Astrocyte (in vitro differentiated cells and primary cell): ENCODE measurements at regions not wholly inside any gene's neighbourhood (a gene's known extent, or its start where the extent isn't known, plus 50 kb on each side); places are given as distances from the start of the nearest gene placed in this dataset.

Experiments used
- DNase-seq: peaks from one replicate; pipeline ENCODE4 v3.0.0-alpha.2; 2010; ENCODE audit warnings: low read depth
- FAIRE-seq: peaks from 2 replicates; lab custom pipeline; 2011; peaks lifted over from hg19 to GRCh38; lab: Jason Lieb, UNC
- H2AFZ ChIP-seq: 2 replicates; pipeline ENCODE4 v1.6.0; 2012; ENCODE audit warnings: low read depth, low read length, inconsistent platforms
- H3K27ac ChIP-seq: 2 replicates; pipeline ENCODE4 v1.5.1; 2011; ENCODE audit warnings: low read depth, low read length, inconsistent platforms
- H3K27me3 ChIP-seq: 2 replicates; pipeline ENCODE4 v1.6.0; 2011; ENCODE audit warnings: low read length, inconsistent platforms; ENCODE audit not compliant: insufficient read depth
- H3K36me3 ChIP-seq: 2 replicates; pipeline ENCODE4 v1.5.1; 2011; ENCODE audit warnings: low read length, inconsistent platforms; ENCODE audit not compliant: insufficient read depth
- H3K4me1 ChIP-seq: 2 replicates; pipeline ENCODE4 v1.5.1; 2011; ENCODE audit warnings: low read length, inconsistent platforms; ENCODE audit not compliant: insufficient read depth
- H3K4me2 ChIP-seq: 2 replicates; pipeline ENCODE4 v1.6.0; 2012; ENCODE audit warnings: low read length, inconsistent platforms
- H3K4me3 ChIP-seq: 2 replicates; pipeline ENCODE4 v1.5.1; 2011; ENCODE audit warnings: low read depth, mild to moderate bottlenecking, low read length, inconsistent platforms; ENCODE audit not compliant: insufficient read depth
- H3K79me2 ChIP-seq: 2 replicates; pipeline ENCODE4 v1.6.0; 2012; ENCODE audit warnings: mild to moderate bottlenecking, low read length, inconsistent platforms; ENCODE audit not compliant: insufficient read depth
- H3K9ac ChIP-seq: 2 replicates; pipeline ENCODE4 v1.6.0; 2012; ENCODE audit warnings: mild to moderate bottlenecking, low read length, inconsistent platforms
- H3K9me3 ChIP-seq: 2 replicates; pipeline ENCODE4 v1.5.1; 2012; ENCODE audit warnings: low read depth, mild to moderate bottlenecking, low read length, inconsistent platforms; ENCODE audit not compliant: insufficient read depth
- H4K20me1 ChIP-seq: 2 replicates; pipeline ENCODE4 v1.6.0; 2012; ENCODE audit warnings: low read length, inconsistent platforms; ENCODE audit not compliant: insufficient read depth
- H3K27ac Mint-ChIP-seq: one replicate; pipeline ENCODE4 v1.8.0; 2021; ENCODE audit warnings: mild to moderate bottlenecking, mixed read lengths; ENCODE audit not compliant: unreplicated experiment
- H3K27me3 Mint-ChIP-seq: one replicate; pipeline ENCODE4 v1.8.0; 2021; ENCODE audit warnings: low read depth, mixed read lengths; ENCODE audit not compliant: unreplicated experiment
- H3K36me3 Mint-ChIP-seq: one replicate; pipeline ENCODE4 v1.8.0; 2021; ENCODE audit warnings: low read depth, mixed read lengths; ENCODE audit not compliant: unreplicated experiment
- H3K4me1 Mint-ChIP-seq: one replicate; pipeline ENCODE4 v1.8.0; 2021; ENCODE audit warnings: low read depth, mixed read lengths; ENCODE audit not compliant: unreplicated experiment
- H3K4me3 Mint-ChIP-seq: one replicate; pipeline ENCODE4 v1.8.0; 2021; ENCODE audit warnings: mild to moderate bottlenecking, moderate library complexity, mixed read lengths; ENCODE audit not compliant: unreplicated experiment
- H3K9me3 Mint-ChIP-seq: one replicate; pipeline ENCODE4 v1.8.0; 2021; ENCODE audit warnings: mild to moderate bottlenecking, mixed read lengths; ENCODE audit not compliant: unreplicated experiment
- EZH2 ChIP-seq: IDR thresholded peaks from 2 replicates; pipeline ENCODE4 v1.6.1; 2012; ENCODE audit warnings: mild to moderate bottlenecking, low read length, inconsistent platforms; ENCODE audit not compliant: insufficient read depth
- TF ChIP-seq, protein P1 (sequence below): IDR thresholded peaks from 2 replicates; pipeline ENCODE4 v1.5.1; 2011; ENCODE audit warnings: low read depth, mild to moderate bottlenecking, inconsistent platforms, low read length, moderate library complexity; ENCODE audit not compliant: insufficient read depth

- Mint-ChIP-seq H3K4me3 (no peak overlapping the region), H3K9me3 (no peaks in the 10 kb centered on the region), H3K27me3 (peaks cover 3% of the 10 kb centered on the region), H3K4me1 (no peaks in the 10 kb centered on the region), H3K36me3 (no peaks in the 10 kb centered on the region), H3K27ac (no peak overlapping the region)
- Histone ChIP-seq H3K27me3 (no peaks in the 10 kb centered on the region), H3K79me2 (no peaks in the 10 kb centered on the region), H2AFZ (no peak overlapping the region), H3K9me3 (no peaks in the 10 kb centered on the region), H3K4me3 (no peak overlapping the region), H3K27ac (no peak overlapping the region), H3K4me2 (no peak overlapping the region), H3K4me1 (no peaks in the 10 kb centered on the region), H3K36me3 (no peaks in the 10 kb centered on the region), H3K9ac (no peak overlapping the region), H4K20me1 (no peaks in the 10 kb centered on the region)
- DNase-seq (no peak), FAIRE-seq (no peak)
- TF ChIP-seq, protein P1, sequence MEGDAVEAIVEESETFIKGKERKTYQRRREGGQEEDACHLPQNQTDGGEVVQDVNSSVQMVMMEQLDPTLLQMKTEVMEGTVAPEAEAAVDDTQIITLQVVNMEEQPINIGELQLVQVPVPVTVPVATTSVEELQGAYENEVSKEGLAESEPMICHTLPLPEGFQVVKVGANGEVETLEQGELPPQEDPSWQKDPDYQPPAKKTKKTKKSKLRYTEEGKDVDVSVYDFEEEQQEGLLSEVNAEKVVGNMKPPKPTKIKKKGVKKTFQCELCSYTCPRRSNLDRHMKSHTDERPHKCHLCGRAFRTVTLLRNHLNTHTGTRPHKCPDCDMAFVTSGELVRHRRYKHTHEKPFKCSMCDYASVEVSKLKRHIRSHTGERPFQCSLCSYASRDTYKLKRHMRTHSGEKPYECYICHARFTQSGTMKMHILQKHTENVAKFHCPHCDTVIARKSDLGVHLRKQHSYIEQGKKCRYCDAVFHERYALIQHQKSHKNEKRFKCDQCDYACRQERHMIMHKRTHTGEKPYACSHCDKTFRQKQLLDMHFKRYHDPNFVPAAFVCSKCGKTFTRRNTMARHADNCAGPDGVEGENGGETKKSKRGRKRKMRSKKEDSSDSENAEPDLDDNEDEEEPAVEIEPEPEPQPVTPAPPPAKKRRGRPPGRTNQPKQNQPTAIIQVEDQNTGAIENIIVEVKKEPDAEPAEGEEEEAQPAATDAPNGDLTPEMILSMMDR: no peak
- no peak for TF ChIP-seq EZH2
Observed at GRCh38 chr3:7927015-7927414, 574.6 kb upstream of the LMCD1 start.

- H3K36me3 Mint-ChIP-seq: no peaks in the 10 kb centered on the region
- Histone ChIP-seq H3K9ac (no peak overlapping the region), H3K4me2 (no peak overlapping the region), H3K4me1 (no peaks in the 10 kb centered on the region), H3K27ac (no peak overlapping the region), H3K9me3 (no peaks in the 10 kb centered on the region), H3K79me2 (no peaks in the 10 kb centered on the region), H4K20me1 (no peaks in the 10 kb centered on the region), H3K36me3 (no peaks in the 10 kb centered on the region), H3K4me3 (no peak overlapping the region), H2AFZ (no peak overlapping the region), H3K27me3 (no peaks in the 10 kb centered on the region)
- FAIRE-seq (no peak), DNase-seq (no peak)
- peaks cover 3% of the 10 kb centered on the region for H3K27me3 Mint-ChIP-seq
- H3K9me3 Mint-ChIP-seq: no peaks in the 10 kb centered on the region
- TF ChIP-seq, protein P1: no peak
- no peak for TF ChIP-seq EZH2
- H3K4me3 Mint-ChIP-seq: no peak overlapping the region
- no peaks in the 10 kb centered on the region for H3K4me1 Mint-ChIP-seq
- no peak overlapping the region for H3K27ac Mint-ChIP-seq
Observed at GRCh38 chr3:7927864-7928263, 573.8 kb upstream of the LMCD1 start.

DNA sequence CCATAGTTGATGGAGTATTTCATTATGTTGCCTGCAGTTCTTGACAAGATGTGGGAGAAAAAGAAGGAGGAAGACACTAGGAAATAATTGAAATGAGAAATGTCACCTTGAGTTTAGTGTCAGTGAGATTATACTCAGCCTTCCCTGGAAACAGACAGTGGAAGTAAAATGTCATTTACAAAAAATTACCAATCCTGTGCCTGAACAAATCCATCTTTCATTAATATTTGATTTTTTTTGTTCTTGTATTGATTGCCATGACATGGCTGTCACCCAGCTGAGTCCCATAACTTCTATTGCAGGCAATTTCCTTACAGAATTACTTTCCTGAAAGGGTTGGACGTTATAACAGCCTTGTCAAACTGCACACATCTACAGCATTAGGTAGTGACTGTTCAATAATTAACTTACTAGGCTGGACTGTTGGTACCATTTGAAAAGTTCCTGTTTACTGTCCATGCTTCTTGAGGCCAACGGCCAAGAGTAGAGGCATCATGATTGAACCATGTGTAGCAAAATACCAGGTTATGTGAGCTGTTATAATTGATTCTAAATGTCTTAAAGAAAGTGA lies 572.2 kb upstream of the LMCD1 start:
- H3K9me3 ChIP-seq: no peaks in the 10 kb centered on the region

More for the DNA sequence above, 572.2 kb upstream of the LMCD1 start:
- FAIRE-seq: no peak
- no peak overlapping the region for H3K27ac ChIP-seq
- H2AFZ ChIP-seq: no peak overlapping the region
- Mint-ChIP-seq H3K4me1 (no peaks in the 10 kb centered on the region), H3K27ac (no peak overlapping the region), H3K9me3 (peaks cover 3% of the 10 kb centered on the region), H3K36me3 (no peaks in the 10 kb centered on the region), H3K27me3 (peaks cover 3% of the 10 kb centered on the region), H3K4me3 (no peak overlapping the region)
- H3K4me3 ChIP-seq: no peak overlapping the region
- TF ChIP-seq, protein P1: no peak
- no peak for TF ChIP-seq EZH2
- no peak overlapping the region for H3K9ac ChIP-seq
- no peaks in the 10 kb centered on the region for H3K27me3 ChIP-seq
- DNase-seq: no peak
- H3K79me2 ChIP-seq: no peaks in the 10 kb centered on the region
- no peaks in the 10 kb centered on the region for H4K20me1 ChIP-seq
- H3K36me3 ChIP-seq: no peaks in the 10 kb centered on the region
- H3K4me1 ChIP-seq: no peaks in the 10 kb centered on the region
- no peak overlapping the region for H3K4me2 ChIP-seq
